ENCODE measurements at regions not wholly inside any gene's neighbourhood (a gene's known extent, or its start where the extent isn't known, plus 50 kb on each side); places are given as distances from the start of the nearest gene placed in this dataset.
A peak's percentile ranks its signal among the peaks of the same experiment; 100 is the strongest.
"Not testable (repeated sequence)": the region's sequence is repeated elsewhere in the genome, so short reads cannot be mapped to it uniquely, and the experiment has no call there.

DNA sequence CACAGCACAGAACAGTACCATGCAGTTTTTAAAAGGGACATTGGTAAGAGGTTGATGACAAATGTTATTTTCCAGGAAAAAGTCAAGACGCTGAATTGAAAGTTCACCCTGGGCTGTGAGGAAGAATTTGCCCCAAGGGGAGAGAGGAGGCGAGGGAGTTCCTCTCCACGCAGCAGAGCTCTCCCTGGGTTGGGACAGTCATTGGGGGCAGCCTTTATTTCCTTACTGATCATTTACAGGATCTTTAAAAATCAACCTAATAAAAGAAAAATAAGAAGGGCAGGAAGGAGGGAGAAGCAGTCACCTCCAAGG is 49.9 kb upstream of the WNT7B start:
- no peak for DNase-seq

DNA sequence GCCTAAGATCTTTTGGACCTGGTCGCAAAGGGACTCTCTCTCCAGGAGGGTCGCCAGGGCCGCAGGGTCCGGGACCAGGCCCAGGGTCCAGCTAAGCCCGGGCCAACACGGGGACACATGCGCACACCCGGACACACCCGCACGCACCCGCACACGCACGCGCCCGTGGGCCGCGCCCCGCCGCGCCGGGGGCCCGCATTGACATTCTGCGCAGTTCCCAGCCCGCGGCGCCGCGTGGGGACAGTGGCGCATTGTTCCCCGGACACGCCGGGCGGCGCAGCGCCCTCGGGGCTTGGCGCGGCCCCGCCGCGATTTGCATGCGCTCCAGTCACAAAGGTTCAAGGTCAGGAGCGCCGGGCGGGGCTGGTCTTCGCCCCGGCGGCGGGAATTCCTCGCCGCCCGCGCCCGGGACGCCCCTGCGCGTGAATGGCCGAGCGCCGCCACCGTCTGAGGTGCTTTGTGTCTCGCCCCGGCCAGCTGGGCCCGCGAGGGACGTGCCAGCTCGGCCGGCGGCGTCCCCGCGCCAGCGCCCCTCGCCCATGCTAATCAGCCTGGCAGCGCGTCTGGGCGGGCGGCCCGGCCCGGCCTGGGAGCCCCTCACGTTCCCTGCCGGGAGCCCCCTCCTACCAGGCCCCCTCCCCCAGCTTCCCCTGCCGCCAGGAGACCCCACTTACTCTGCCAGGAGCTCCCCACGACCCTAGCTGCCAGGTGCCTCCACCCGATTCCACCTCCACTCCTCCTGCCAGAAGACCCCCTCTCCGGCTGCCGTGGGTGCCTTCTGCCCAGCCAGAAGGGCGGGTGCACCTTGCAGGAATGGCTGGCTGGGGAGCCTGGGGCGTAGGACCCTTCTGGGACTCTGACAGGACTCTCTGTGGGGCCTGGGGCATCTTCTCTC is 50.5 kb upstream of the WNT7B start:
- DNase-seq: no peak

DNA sequence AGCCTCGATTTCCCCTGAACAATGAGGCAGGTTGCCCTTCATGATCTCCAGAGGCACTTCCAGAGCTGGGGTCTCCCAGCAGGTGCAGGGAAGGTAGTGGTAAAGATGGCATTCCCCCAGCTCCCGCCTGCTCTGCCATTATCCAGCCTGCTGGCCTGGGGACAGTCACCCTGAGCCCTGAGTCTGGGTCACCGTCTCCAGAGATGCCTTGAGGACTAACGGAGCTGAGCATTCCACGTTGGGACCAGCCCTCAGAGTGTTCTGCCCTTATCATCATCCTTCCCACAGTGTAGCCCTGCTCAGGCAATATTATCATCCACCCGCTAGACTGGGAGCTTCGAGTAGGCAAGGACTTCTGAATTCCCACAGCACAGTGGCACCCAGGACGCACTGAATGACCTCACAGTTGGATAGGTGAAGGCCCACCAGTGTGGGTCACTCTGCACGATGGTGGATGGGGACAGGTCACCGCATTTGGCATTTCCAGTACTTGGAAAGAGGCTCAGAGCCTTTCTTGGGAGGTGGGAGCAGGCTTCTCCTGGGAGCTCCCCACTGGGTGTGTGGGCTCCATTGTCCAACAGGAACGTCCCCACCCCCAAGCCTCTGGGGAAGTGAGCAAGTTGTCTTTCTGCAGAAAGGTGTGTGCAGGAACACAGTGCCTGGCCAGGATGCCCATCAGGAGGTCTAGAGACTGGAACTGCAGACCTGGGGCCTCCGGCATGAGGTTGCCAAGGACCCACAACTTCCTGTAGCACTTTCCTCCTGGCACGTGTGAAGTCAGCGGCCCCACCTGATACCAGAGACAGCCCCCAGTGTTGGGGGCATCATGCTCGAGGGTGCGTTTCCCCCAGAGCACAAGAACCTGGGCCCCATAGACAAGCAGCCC is 51.4 kb upstream of the WNT7B start:
- no peak for DNase-seq

DNA sequence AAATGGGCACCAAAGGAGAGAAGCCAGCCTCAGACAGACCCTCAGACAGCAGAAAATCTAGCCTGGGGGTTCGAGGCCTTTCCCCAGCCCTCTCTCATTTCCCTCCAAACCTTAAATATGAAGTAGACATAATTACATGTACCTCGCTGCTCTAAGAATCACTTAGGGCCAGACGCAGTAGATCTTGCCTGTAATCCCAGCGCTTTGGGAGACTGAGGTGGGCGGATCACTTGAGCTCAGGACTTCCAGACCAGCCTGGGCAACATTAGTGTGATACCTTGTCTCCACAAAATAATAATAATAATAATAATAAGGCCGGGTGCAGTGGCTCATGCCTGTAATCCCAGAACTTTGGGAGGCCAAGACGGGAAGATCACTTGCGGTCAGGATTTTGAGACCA is 52.1 kb upstream of the WNT7B start:
- no peak for DNase-seq

DNA sequence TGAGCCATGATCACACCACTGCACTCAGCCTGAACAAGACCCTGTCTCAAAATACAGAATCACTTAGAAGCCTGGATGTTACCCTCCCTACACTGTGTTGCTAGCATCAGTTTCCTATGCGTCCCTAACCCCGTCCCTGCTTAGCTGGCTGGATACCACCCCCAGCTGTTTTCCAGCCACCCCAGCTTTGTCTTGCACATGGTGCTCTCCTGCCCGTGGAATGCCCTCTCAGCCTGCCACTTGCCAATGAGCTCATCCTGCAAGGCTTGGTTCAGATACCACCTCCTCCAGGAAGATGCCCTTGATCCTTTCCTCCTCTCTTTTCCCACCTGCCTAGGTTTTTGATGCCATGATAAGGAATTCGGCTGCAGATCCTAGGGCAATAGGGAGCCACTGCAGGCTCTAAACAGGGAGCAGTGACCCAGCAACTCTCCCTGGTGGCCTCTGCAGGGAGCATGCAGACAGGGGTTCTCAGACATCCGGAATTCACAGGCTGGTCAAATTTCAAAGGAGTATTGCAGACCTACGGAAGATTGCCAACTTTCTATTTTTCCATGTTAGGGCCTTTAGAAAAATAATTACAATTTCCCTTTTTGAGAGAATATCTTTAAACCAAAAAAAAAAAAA is 52.7 kb upstream of the WNT7B start:
- no peak for DNase-seq

DNA sequence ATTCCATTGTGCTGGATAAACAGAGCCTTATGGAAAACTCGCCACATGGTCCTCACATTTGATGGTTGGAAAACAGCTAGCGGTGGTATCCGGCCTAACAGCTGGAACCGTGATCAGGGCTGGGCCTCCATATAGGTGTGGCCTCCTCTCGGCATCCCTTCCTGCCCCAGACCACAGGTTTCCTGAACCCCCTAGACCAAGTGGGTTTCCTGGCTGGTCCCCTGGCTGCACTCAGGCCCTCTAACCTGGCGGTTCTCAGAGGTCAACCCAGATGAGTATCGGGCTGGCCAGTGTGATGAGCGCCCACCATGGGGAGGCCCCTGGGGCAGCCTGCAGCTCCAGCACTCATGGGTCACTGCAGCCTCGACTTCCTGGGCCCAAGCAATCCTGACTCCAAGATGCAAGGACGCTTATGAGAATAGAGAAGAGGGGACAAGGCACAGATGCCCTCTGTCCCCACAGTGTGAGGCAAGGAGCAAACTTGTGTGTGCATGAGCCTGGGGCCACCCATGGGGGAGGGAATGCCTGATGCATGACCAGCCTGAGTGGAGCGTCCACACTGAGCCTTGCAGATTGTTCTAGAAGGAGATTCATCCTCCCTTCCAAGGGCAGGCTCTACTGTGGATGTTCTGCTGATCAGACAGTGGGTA is 53.4 kb upstream of the WNT7B start:
- DNase-seq: no peak

DNA sequence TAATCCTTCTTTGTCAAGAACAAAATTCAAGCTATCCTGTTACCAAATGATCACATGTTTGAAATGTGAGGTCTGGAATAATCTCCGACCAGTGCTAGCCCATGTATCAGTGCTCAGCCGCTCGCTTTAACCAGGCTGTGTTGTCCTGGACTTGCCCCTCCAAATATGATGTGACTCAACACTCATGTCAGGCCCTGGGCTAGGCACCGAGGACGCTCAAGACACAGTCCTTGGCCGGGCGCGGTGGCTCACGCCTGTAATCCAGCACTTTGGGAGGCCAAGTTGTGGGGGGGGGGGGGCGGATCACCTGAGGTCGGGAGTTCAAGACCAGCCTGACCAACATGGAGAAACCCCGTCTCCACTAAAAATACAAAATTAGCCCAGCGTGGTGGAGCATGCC is 54.1 kb upstream of the WNT7B start:
- no peak for DNase-seq

DNA sequence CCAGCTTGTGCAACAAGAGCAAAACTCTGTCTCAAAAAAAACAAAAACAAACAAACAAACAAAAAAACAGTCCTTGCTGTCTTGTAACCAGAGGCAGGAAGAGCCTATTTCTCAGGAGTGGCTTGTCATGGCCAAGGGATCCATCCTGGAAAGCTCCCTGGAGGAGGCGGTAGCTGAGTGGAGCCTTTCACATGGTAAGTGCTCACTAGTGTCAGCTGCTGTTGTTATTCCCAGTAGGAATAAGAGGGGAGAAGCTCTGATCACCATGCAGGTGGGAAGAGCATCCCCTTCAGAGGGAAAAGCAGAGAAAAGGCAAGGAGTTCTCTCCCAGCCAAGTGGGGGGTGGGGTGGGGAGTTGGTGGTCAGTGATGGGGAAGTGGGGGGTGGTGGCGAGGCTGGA is 54.6 kb upstream of the WNT7B start:
- DNase-seq: no peak

DNA sequence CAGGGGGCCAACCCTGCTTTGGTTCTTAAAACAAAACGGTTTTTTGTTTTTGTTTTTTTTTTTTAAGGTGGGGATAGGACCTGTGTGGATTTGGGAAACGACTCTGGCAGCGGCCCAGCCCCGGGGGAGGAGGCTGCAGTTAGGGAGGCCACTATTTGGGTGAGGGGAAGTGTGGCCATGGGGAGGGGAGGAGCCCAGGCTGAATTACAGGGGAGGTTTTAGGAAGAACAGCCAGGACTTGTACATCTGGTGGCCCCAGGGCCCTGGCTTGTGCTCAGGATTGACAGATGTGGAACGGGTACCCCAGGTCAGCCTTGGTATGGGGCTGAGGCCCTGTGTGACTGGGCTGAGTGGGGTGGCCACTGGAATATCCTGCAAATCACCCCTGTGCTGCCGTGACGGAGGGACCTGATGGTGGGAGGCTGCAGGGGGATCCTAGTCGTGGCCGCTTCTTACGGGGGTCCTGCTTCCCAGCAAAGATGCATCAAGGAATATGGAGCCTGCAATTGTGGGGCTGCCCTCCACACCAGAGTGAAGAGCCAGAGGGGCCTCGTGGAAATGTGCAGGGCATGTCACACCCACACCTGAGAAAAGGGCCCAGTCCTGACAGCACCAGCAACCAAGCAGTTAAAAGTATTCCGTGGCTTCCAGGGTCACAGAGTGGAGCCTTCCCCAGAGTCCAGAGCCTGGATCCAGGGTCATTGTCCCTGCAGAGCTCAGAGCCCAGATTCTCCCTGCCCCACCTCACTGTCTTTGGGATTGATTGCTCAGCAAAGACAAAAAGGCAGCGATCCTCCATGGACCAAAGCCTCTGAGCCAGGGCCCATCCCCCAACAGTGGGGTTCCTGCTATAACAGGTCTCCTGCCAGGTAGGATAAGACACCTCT is 55.2 kb upstream of the WNT7B start:
- DNase-seq: no peak

DNA sequence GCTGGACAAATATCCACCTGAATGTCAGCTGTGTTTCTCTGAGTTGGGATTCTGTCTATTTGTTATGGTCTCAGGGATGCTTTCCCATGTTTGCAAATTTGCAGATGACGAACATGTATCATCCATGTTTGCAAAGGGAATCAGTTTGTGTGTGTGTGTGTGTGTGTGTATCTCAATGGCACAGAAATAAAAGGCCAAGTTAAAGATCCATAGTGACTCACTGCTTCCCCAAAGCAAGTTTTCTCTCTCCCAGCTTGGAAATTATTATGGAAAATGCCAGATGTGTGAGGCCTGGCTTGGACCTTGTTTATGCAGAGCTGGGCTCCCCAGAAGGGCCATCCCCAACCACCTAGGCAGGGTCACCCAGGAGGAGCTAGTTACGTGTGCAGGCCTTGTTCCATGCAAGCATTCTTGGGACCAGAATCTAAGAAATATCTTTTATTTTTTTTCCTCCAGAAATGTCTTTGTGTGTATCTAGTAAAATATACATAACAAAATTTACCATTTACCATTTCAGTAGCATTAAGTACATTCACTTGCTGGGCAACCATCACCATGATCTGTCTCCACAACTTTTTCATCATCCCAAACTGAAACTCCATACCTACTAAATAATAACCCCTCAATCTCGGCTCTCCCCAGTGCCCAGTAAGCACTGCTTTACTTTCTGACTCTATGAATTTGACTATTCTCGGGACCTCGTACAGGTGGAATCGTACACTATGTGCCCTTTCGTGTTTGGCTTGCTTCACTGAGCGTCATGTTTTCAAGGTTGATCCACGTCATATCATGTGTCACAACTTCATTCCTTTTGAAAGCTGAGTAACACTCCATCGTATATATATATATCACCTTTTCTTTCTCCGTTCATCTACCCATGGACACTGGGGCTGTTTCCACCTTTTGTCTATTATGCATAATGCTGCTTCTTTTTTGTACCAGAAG is 56.6 kb upstream of the WNT7B start:
- no peak for DNase-seq

DNA sequence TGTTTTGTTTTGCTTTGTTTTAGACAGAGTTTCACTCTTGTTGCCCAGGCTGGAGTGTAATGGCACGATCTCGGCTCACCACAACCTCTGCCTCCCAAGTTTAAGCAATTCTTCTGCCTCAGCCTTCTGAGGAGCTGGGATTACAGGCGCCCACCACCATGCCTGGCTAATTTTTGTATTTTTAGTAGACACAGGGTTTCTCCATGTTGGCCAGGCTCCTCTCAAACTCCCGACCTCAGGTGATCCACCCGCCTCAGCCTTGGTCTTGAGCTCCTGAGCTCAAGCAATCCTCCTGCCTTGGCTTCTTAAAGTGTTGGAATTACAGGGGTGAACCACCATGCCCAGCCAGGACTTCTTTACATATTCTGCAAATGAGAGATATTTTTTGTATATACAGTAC is 57.5 kb upstream of the WNT7B start:
- DNase-seq: not testable (repeated sequence)

DNA sequence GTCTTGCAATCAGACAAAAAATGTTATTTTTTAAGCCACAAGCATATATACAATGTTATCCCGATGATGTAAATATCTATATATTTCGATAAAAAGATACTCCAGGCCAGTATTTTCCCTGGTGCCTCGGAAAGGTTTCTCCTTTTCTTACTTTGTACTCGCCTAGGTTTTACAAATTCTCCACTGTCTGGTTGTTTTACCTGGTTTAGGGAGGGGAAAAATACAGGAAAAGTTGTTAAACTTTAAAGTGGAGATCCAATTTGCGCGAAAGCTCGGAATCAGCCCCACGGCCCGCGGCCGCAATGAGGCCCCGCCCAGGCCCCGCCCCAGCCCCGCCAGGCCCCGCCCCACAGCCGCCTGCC is 58.4 kb upstream of the WNT7B start:
- no peak for DNase-seq

DNA sequence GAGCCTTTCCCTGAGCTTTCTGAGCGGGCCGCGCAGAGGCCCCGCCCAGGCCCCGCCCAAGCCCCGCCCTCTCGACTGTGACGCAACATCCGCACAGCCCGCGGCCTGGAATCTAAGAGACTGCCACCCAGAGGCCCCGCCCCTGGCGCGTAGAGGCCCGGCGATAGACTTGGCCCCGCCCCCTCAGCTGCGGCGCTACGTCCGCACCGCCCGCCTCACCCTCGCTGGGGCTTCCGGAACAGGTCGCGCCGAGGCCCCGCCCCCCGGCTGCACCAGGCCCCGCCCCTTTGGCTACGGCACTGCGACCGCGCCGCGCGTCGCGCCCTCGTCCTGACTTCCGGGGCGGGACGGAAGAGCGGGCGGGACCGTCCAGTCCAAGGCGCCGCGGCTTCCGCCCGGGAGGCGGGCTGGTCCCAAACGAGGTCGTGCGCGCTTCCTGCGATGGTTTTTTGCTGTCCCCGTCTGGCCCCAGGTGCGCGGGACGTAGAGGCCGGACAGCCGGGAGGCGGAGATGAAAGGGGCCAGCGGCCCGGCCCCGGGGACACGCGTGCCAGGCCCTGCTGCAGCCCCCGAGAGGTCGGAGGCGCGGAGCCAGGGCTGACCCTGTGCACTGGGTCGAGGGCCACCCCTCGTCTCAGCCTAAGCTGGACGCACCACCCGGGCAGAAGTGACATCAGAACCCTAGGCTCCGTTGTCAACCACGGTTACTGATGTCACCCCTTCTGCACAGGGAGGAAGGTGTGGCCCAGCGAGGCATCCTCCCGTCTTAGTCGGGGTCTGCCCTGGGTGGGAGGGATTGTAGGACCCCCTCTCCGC is 59.0 kb upstream of the WNT7B start:
- peak; percentile 99 for DNase-seq

DNA sequence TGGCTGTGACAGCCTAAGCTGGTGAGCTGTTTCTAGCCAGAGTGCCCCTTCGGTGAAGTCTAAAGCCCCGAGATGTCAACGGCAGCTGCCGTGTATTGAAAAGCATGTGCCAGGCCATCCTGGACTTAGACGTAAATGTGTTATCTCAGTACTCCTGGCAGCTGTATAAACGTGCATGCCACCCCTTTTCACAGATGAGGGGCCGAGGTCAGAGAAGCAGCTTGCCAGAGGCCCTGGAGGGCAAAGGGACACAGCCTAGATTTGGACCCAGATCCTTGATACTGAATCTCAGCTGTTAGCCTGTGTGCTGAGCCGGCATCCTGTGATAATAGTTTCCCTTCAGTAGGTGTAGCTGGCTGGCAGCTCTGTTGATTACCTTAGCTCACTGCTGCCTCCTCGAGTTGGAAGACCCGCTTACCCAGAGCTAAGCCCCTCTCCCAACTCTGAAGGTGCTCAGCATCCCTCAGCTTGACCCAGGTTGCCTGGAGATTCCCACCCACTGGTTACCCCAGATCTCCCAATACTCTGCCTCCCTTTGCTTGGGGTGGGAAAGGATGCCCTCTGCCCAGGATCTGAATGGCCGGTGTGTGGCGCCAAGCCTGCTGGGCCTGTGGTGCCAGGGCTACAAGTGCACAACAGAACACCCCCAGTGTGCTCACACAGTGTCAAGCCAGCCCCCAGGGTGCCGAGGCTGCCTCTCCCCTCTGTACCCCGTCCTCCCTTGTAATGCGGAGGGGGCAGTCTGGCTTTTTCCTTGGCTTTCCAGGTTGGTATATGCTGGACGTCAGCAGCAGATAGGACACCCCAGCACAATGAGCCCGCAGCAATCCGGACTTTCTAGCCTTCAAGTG is 59.8 kb upstream of the WNT7B start:
- DNase-seq: peak; percentile 48

DNA sequence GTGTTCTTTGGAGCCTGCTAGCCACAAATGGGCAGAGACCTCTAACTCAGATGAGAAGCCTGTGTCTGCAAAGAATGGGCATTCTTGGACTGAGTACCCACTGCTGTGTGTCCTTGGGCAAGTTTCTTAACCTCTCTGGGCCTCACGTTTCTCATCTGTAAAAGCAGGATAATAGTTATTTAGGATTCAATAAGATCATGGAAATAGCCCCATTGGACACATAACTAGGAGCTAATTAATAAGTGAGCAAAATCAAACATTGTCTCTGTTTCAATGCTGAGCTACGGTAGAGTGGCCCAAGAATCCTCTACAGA is 61.2 kb upstream of the WNT7B start:
- no peak for DNase-seq

DNA sequence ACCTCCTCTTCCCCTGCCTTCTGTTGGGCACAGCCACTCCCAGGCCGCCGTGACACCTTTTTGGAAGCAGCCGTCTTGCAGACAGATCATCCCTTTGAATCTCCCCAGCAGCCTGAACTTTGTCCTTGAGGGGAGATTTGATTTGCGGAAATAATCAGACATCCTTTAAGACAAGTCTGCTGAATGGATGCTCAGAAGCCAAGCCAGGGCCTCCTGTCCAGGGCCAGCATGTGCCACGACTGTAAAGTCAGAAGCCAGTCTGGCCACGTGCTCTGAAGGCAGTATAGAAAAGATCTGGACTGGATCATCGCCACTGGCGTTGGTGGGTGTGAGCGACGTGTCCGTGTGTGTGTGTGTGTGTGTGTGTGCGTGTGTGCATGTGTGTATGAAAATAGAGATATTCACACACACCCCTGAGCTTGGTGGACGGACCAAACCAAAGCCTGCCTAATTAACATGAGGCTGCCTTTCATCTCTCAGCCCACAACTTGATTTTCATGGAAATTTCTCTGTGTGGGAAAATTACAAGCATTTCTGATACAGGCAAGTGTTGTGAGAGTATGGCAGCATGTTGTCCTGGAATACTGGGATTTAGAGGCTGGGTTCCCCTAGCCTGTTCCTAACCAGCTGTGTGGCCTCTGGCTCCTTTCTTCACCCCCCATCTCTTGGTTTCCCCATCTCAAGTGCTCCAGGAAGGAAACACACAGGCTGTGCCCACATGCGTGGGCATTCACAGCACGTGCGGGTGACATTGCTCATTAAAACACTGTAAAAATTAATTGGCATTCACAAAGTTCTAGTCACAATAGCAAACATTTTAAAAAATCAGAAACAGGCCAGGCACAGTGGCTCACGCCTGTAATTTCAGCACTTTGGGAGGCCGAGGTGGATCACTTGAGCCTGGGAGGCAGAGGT is 61.8 kb upstream of the WNT7B start:
- no peak for DNase-seq

DNA sequence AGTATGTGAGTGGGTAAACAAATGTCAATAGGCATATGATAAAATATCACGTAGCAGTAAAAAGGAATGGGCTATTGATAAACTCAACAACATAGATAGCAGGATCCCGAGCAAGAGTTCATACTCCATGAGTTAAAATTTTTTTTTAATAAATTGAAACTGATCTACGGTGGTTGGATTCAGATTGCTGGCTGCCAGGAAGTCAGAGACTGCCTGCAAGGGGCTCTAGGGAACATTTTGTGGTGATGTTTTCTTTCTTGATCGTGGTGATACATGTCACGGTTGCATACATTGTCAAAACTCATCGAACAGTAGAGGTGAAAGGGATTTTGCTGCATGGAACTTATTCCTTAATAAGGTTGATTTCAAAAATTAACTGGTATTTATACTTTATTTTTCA is 62.6 kb upstream of the WNT7B start:
- no peak for DNase-seq

Measured in GDM1 (cell line).